ENCODE measurements at regions not wholly inside any gene's neighbourhood (a gene's known extent, or its start where the extent isn't known, plus 50 kb on each side); places are given as distances from the start of the nearest gene placed in this dataset.

- H3K9me3 ChIP-seq (ENCODE audit: control insufficient read depth in 1 of 2, insufficient read depth in 1 of 2, low read length in 2 of 2) = no peaks in the 10 kb centered on the region
- H3K27me3 ChIP-seq (ENCODE audit: control insufficient read depth in 1 of 2, insufficient read depth in 2 of 2, low read length in 2 of 2) = no peaks in the 10 kb centered on the region
- Mint-ChIP-seq H3K4me3 (no peak overlapping the region), H3K9me3 (peaks cover 2% of the 10 kb centered on the region), H3K4me1 (ENCODE audit: low read depth) (peaks cover 24% of the 10 kb centered on the region), H3K27ac (peak overlapping the region; percentile 82), H3K27me3 (no peaks in the 10 kb centered on the region), H3K36me3 (ENCODE audit: low read depth) (no peaks in the 10 kb centered on the region)
- H3K4me1 ChIP-seq (ENCODE audit: insufficient read depth, low read length) = peaks cover 8% of the 10 kb centered on the region
- ChIA-PET CTCF (interaction anchor here (1.0 kb wide), 2 partner anchors 20 to 201 kb away, joined by 3 read pairs; no protein-coding TSS in a partner anchor), POLR2A (interaction anchor here (0.9 to 1.6 kb wide), 3 partner anchors 76 to 128 kb away, joined by 3 to 7 read pairs (median 4); partner anchors contain the start of gene TENT5C)
- TF ChIP-seq CTCF (IDR thresholded peaks at IDR 0.05) = no peak
- H3K27ac ChIP-seq (ENCODE audit: low read depth in 1 of 2, low read length in 2 of 2) = no peak overlapping the region
- H3K36me3 ChIP-seq (ENCODE audit: insufficient read depth, low read length) = no peaks in the 10 kb centered on the region
- DNase-seq (no peak), ATAC-seq (ENCODE audit: poor library complexity) (no peak)
- intact Hi-C loops (cut with DNase I, micrococcal nuclease) = loop anchor here in 1 of 2 experiments (5.0 kb wide), 1 partner anchor 127 kb away; the partner anchor contains the start of gene TENT5C
- H3K4me3 ChIP-seq (ENCODE audit: low read length) = no peak overlapping the region
Measured at GRCh38 chr1:117734403-117734802, 128.6 kb downstream of the TENT5C start.

- DNase-seq (peak in 6 of 14 experiments; percentile 12 to 80 (median 54)), ATAC-seq (ENCODE audit: poor library complexity) (peak; percentile 80)
- peak overlapping the region; percentile 74 for H3K4me3 Mint-ChIP-seq
- Histone ChIP-seq H3K9me3 (ENCODE audit: control insufficient read depth in 1 of 2, insufficient read depth in 1 of 2, low read length in 2 of 2) (no peaks in the 10 kb centered on the region), H3K36me3 (ENCODE audit: insufficient read depth, low read length) (no peaks in the 10 kb centered on the region), H3K4me3 (ENCODE audit: low read length) (peak overlapping the region; percentile 50), H3K27ac (ENCODE audit: low read depth in 1 of 2, low read length in 2 of 2) (peak overlapping the region; percentile 2 to 57), H3K27me3 (ENCODE audit: control insufficient read depth in 1 of 2, insufficient read depth in 2 of 2, low read length in 2 of 2) (no peaks in the 10 kb centered on the region), H3K4me1 (ENCODE audit: insufficient read depth, low read length) (peaks cover 8% of the 10 kb centered on the region)
- no peak for TF ChIP-seq CTCF (IDR thresholded peaks at IDR 0.05)
- no peaks in the 10 kb centered on the region for H3K36me3 Mint-ChIP-seq (ENCODE audit: low read depth)
- CTCF ChIA-PET = interaction anchor here (1.0 kb wide), 2 partner anchors 19 to 202 kb away, joined by 3 read pairs; no protein-coding TSS in a partner anchor
- intact Hi-C loops (cut with DNase I, micrococcal nuclease) = loop anchor here in 1 of 2 experiments (5.0 kb wide), 1 partner anchor 78 kb away; no protein-coding TSS in a partner anchor
- H3K4me1 Mint-ChIP-seq (ENCODE audit: low read depth) = peaks cover 24% of the 10 kb centered on the region
- H3K27ac Mint-ChIP-seq = peak overlapping the region; percentile 82
- no peaks in the 10 kb centered on the region for H3K27me3 Mint-ChIP-seq
- H3K9me3 Mint-ChIP-seq = no peaks in the 10 kb centered on the region
- POLR2A ChIA-PET = interaction anchor here (0.6 to 1.6 kb wide), 5 partner anchors 11 to 129 kb away, joined by 3 to 7 read pairs (median 3); partner anchors contain the start of gene TENT5C
Measured at GRCh38 chr1:117735045-117735992, 129.5 kb downstream of the TENT5C start.

- Mint-ChIP-seq H3K4me1 (ENCODE audit: low read depth) (peaks cover 15% of the 10 kb centered on the region), H3K4me3 (no peak overlapping the region), H3K27ac (no peak overlapping the region), H3K9me3 (no peaks in the 10 kb centered on the region), H3K36me3 (ENCODE audit: low read depth) (no peaks in the 10 kb centered on the region), H3K27me3 (no peaks in the 10 kb centered on the region)
- DNase-seq (no peak), ATAC-seq (ENCODE audit: poor library complexity) (no peak)
- no peak for TF ChIP-seq CTCF (IDR thresholded peaks at IDR 0.05)
- CTCF ChIA-PET = no interaction called here
- Histone ChIP-seq H3K27ac (ENCODE audit: low read depth in 1 of 2, low read length in 2 of 2) (no peak overlapping the region), H3K9me3 (ENCODE audit: control insufficient read depth in 1 of 2, insufficient read depth in 1 of 2, low read length in 2 of 2) (no peaks in the 10 kb centered on the region), H3K4me3 (ENCODE audit: low read length) (no peak overlapping the region), H3K27me3 (ENCODE audit: control insufficient read depth in 1 of 2, insufficient read depth in 2 of 2, low read length in 2 of 2) (no peaks in the 10 kb centered on the region), H3K4me1 (ENCODE audit: insufficient read depth, low read length) (peaks cover 2% of the 10 kb centered on the region), H3K36me3 (ENCODE audit: insufficient read depth, low read length) (no peaks in the 10 kb centered on the region)
- intact Hi-C loops (cut with DNase I, micrococcal nuclease) = loop anchor here in 1 of 2 experiments (5.0 kb wide), 1 partner anchor 82 kb away; no protein-coding TSS in a partner anchor
- POLR2A ChIA-PET = no interaction called here
Measured at GRCh38 chr1:117739504-117739903, 133.7 kb downstream of the TENT5C start.

Data from CD4-positive, alpha-beta T cell (primary cell).